H9 (cell line): ENCODE measurements at regions not wholly inside any gene's neighbourhood (a gene's known extent, or its start where the extent isn't known, plus 50 kb on each side); places are given as distances from the start of the nearest gene placed in this dataset.

Source experiments
- DNase-seq: peaks from one replicate; pipeline ENCODE4 v3.0.0-alpha.2; 2017
- H2AFZ ChIP-seq: one replicate; pipeline ENCODE4 v1.6.1; 2013; ENCODE audit warnings: mild to moderate bottlenecking, low read length, control low read depth, moderate library complexity
- H2AK5ac ChIP-seq: 2 replicates; pipeline ENCODE4 v1.6.1; 2013; ENCODE audit warnings: low read length, control low read depth, mixed read lengths; ENCODE audit not compliant: insufficient read length
- H2BK120ac ChIP-seq: one replicate; pipeline ENCODE4 v1.6.1; 2013; ENCODE audit warnings: low read depth, mild to moderate bottlenecking, low read length, control low read depth, inconsistent platforms; ENCODE audit not compliant: poor library complexity, severe bottlenecking
- H2BK12ac ChIP-seq: 2 replicates; pipeline ENCODE4 v1.6.1; 2013; ENCODE audit warnings: low read length, control low read depth, mixed read lengths, low read depth; ENCODE audit not compliant: insufficient read length
- H2BK15ac ChIP-seq: 2 replicates; pipeline ENCODE4 v1.6.1; 2013; ENCODE audit warnings: low read depth, low read length, control low read depth
- H2BK20ac ChIP-seq: one replicate; pipeline ENCODE4 v1.6.1; 2013; ENCODE audit warnings: low read depth, mild to moderate bottlenecking, low read length, control low read depth, inconsistent platforms; ENCODE audit not compliant: poor library complexity, severe bottlenecking
- H2BK5ac ChIP-seq: 2 replicates; pipeline ENCODE4 v1.6.1; 2013; ENCODE audit warnings: low read length, control low read depth, mixed read lengths; ENCODE audit not compliant: insufficient read length
- H3K14ac ChIP-seq: 2 replicates; pipeline ENCODE4 v1.6.1; 2013; ENCODE audit warnings: low read length, control low read depth; ENCODE audit not compliant: insufficient read depth
- H3K18ac ChIP-seq: 2 replicates; pipeline ENCODE4 v1.6.1; 2013; ENCODE audit warnings: low read depth, mild to moderate bottlenecking, mixed read lengths, low read length, control low read depth; ENCODE audit not compliant: insufficient read length
- H3K23ac ChIP-seq: 2 replicates; pipeline ENCODE4 v1.6.1; 2013; ENCODE audit warnings: low read length, control low read depth, mixed read lengths, low read depth; ENCODE audit not compliant: insufficient read length
- H3K23me2 ChIP-seq: 2 replicates; pipeline ENCODE4 v1.6.1; 2013; ENCODE audit warnings: low read depth, mild to moderate bottlenecking, mixed read lengths, low read length, control low read depth; ENCODE audit not compliant: insufficient read length, poor library complexity, severe bottlenecking
- H3K27ac ChIP-seq: 2 replicates; pipeline ENCODE4 v1.5.1; 2013; ENCODE audit warnings: low read length, control low read depth, mixed read lengths, low read depth; ENCODE audit not compliant: insufficient read length
- H3K27me3 ChIP-seq: 2 replicates; pipeline ENCODE4 v1.6.1; 2013; ENCODE audit warnings: low read length, control low read depth, inconsistent platforms; ENCODE audit not compliant: insufficient read depth
- H3K4ac ChIP-seq: 2 replicates; pipeline ENCODE4 v1.6.1; 2013; ENCODE audit warnings: low read depth, mild to moderate bottlenecking, control low read depth, inconsistent platforms, low read length, moderate library complexity
- H3K4me1 ChIP-seq: 2 replicates; pipeline ENCODE4 v1.6.1; 2013; ENCODE audit warnings: low read length, control low read depth, inconsistent platforms; ENCODE audit not compliant: insufficient read depth
- H3K4me2 ChIP-seq: 2 replicates; pipeline ENCODE4 v1.6.1; 2013; ENCODE audit warnings: low read length, control low read depth, mixed read lengths; ENCODE audit not compliant: insufficient read length, insufficient read depth
- H3K56ac ChIP-seq: 2 replicates; pipeline ENCODE4 v1.6.1; 2013; ENCODE audit warnings: low read depth, mild to moderate bottlenecking, mixed read lengths, low read length, control low read depth; ENCODE audit not compliant: insufficient read length
- H3K79me1 ChIP-seq: 2 replicates; pipeline ENCODE4 v1.6.1; 2013; ENCODE audit warnings: low read depth, mild to moderate bottlenecking, moderate library complexity, low read length, control low read depth, inconsistent platforms; ENCODE audit not compliant: insufficient read depth, poor library complexity, severe bottlenecking
- H3K79me2 ChIP-seq: 2 replicates; pipeline ENCODE4 v1.6.1; 2013; ENCODE audit warnings: low read length, control low read depth, inconsistent platforms; ENCODE audit not compliant: insufficient read depth
- H3K9ac ChIP-seq: 2 replicates; pipeline ENCODE4 v1.6.1; 2013; ENCODE audit warnings: low read length, control low read depth, mixed read lengths; ENCODE audit not compliant: insufficient read length; ENCODE audit errors: extremely low read depth
- H3K9me3 ChIP-seq: one replicate; pipeline ENCODE4 v1.6.1; 2013; ENCODE audit warnings: low read depth, low read length, inconsistent platforms; ENCODE audit not compliant: control insufficient read depth
- H3T11ph ChIP-seq: one replicate; pipeline ENCODE4 v1.6.1; 2013; ENCODE audit warnings: mild to moderate bottlenecking, low read length, control low read depth, inconsistent platforms
- H4K20me1 ChIP-seq: one replicate; pipeline ENCODE4 v1.6.1; 2013; ENCODE audit not compliant: control insufficient read depth, insufficient read length, insufficient read depth
- H4K5ac ChIP-seq: 2 replicates; pipeline ENCODE4 v1.6.1; 2013; ENCODE audit warnings: low read depth, mild to moderate bottlenecking, mixed read lengths, low read length, control low read depth; ENCODE audit not compliant: insufficient read length
- H4K8ac ChIP-seq: replicated peaks from 2 replicates; pipeline ENCODE4 v1.6.1; 2013; ENCODE audit warnings: low read length, control low read depth, mixed read lengths, low read depth; ENCODE audit not compliant: insufficient read length
- H4K91ac ChIP-seq: 2 replicates; pipeline ENCODE4 v1.6.1; 2013; ENCODE audit warnings: low read depth, mild to moderate bottlenecking, moderate library complexity, mixed read lengths, low read length, control low read depth; ENCODE audit not compliant: insufficient read length
- H3K27ac Mint-ChIP-seq, 3 experiments: 2 replicates in 2 of 3; 3 replicates in 1 of 3; pipeline ENCODE4 v1.8.0; 2020 to 2021; ENCODE audit warnings: mixed read lengths in 3 of 3, mild to moderate bottlenecking in 1 of 3, moderate library complexity in 1 of 3
- H3K27me3 Mint-ChIP-seq: 2 replicates; pipeline ENCODE4 v1.8.0; 2021; ENCODE audit warnings: low read depth, mild to moderate bottlenecking, moderate library complexity, mixed read lengths
- H3K36me3 Mint-ChIP-seq, 3 experiments: 2 replicates in 2 of 3; 3 replicates in 1 of 3; pipeline ENCODE4 v1.8.0; 2020 to 2021; ENCODE audit warnings: low read depth in 3 of 3, mixed read lengths in 3 of 3; ENCODE audit not compliant: insufficient read depth in 1 of 3
- H3K4me1 Mint-ChIP-seq, 2 experiments: 2 replicates each; pipeline ENCODE4 v1.8.0; 2020; ENCODE audit warnings: mixed read lengths in 2 of 2
- H3K4me3 Mint-ChIP-seq, 2 experiments: 2 replicates in 1 of 2; 3 replicates in 1 of 2; pipeline ENCODE4 v1.8.0; 2020 to 2021; ENCODE audit warnings: mild to moderate bottlenecking in 2 of 2, mixed read lengths in 2 of 2, moderate library complexity in 1 of 2
- H3K9me3 Mint-ChIP-seq, 2 experiments: 2 replicates in 1 of 2; 3 replicates in 1 of 2; pipeline ENCODE4 v1.8.0; 2020; ENCODE audit warnings: mild to moderate bottlenecking in 2 of 2, mixed read lengths in 2 of 2, moderate library complexity in 1 of 2
- WGBS: extraction: QIAGEN DNeasy Blood & Tissue Kit; methylation state at CpG from one replicate; pipeline ENCODE4 v1.1.7; 2013; ENCODE audit warnings: missing lambda C conversion rate, low lambda C conversion rate, mixed read lengths; ENCODE audit not compliant: insufficient read length; ENCODE audit errors: extremely low coverage; 5-methylcytosine and 5-hydroxymethylcytosine counted together
- TF ChIP-seq, protein P1 (sequence below): fragments of 200-600 bp; sonication (generic); conservative IDR thresholded peaks from 3 replicates; pipeline ENCODE4 v1.8.0; 2021; ENCODE audit warnings: antibody characterized with exemption, mild to moderate bottlenecking

- Mint-ChIP-seq H3K36me3 (no peaks in the 10 kb centered on the region), H3K27me3 (no peaks in the 10 kb centered on the region), H3K4me3 (no peak overlapping the region), H3K4me1 (no peaks in the 10 kb centered on the region), H3K9me3 (0 out of 5 replicates have a peak, but pooled peaks cover 0 to 2% of the 10 kb centered on the region in 2 experiments), H3K27ac (no peak overlapping the region)
- Histone ChIP-seq H2BK5ac (no peak overlapping the region), H3K23ac (no peak overlapping the region), H4K91ac (no peak overlapping the region), H2BK120ac (no peak overlapping the region), H2BK15ac (no peak overlapping the region), H3K27me3 (no peaks in the 10 kb centered on the region), H2BK20ac (no peak overlapping the region), H3T11ph (no peak overlapping the region), H3K79me2 (no peaks in the 10 kb centered on the region), H4K8ac (no peak overlapping the region), H3K4ac (no peak overlapping the region), H3K23me2 (no peaks in the 10 kb centered on the region), H3K27ac (no peak overlapping the region), H3K4me1 (no peaks in the 10 kb centered on the region), H2AK5ac (no peak overlapping the region), H3K14ac (no peak overlapping the region), H4K20me1 (no peaks in the 10 kb centered on the region), H2BK12ac (no peak overlapping the region), H2AFZ (no peak overlapping the region), H3K18ac (no peak overlapping the region), H3K4me2 (no peak overlapping the region), H4K5ac (no peak overlapping the region), H3K9ac (no peak overlapping the region), H3K79me1 (no peaks in the 10 kb centered on the region), H3K9me3 (no peaks in the 10 kb centered on the region), H3K56ac (no peak overlapping the region)
- TF ChIP-seq, protein P1, sequence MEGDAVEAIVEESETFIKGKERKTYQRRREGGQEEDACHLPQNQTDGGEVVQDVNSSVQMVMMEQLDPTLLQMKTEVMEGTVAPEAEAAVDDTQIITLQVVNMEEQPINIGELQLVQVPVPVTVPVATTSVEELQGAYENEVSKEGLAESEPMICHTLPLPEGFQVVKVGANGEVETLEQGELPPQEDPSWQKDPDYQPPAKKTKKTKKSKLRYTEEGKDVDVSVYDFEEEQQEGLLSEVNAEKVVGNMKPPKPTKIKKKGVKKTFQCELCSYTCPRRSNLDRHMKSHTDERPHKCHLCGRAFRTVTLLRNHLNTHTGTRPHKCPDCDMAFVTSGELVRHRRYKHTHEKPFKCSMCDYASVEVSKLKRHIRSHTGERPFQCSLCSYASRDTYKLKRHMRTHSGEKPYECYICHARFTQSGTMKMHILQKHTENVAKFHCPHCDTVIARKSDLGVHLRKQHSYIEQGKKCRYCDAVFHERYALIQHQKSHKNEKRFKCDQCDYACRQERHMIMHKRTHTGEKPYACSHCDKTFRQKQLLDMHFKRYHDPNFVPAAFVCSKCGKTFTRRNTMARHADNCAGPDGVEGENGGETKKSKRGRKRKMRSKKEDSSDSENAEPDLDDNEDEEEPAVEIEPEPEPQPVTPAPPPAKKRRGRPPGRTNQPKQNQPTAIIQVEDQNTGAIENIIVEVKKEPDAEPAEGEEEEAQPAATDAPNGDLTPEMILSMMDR, result no peak
- WGBS, result no CpG with 5 or more reads among the region's 1 CpG
- no peak for DNase-seq
Measured at GRCh38 chr7:106382929-106383328, 98.1 kb upstream of the NAMPT start.
